HG03565 (cell line): ENCODE measurements at regions not wholly inside any gene's neighbourhood (a gene's known extent, or its start where the extent isn't known, plus 50 kb on each side); places are given as distances from the start of the nearest gene placed in this dataset.
"Not testable (repeated sequence)": the region's sequence is repeated elsewhere in the genome, so short reads cannot be mapped to it uniquely, and the experiment has no call there.

Source experiments
- ATAC-seq: cut with Tn5 transposase; IDR thresholded peaks from one replicate; pipeline ENCODE4 v1.9.1; 2021; ENCODE audit warnings: mild to moderate bottlenecking, moderate library complexity; ENCODE audit not compliant: unreplicated experiment

GRCh38 chr5:50898966-50899365 lies 232.5 kb downstream of the PARP8 start:
- no peak for ATAC-seq

- no peak for ATAC-seq
Observed at GRCh38 chr5:50900952-50901510, 234.6 kb downstream of the PARP8 start.

DNA sequence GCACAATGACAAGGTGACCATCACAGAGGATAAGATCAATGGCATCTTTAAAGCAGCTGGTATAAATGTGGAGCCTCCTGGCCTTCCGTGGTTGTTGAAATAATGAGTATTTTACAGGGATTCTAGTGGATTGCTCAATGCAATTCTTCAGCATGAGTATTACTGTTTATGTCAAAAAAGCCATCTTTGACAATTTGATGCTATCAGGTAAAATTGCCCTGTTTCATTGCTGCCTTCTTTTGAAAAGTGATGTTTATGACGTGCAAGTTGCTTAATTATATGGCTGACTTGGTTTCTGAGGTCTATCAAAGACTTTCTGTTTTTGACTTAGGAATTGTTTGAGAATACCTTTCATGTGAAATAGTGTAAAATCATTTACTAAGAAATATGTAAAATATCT lies 237.2 kb downstream of the PARP8 start:
- no peak for ATAC-seq

DNA sequence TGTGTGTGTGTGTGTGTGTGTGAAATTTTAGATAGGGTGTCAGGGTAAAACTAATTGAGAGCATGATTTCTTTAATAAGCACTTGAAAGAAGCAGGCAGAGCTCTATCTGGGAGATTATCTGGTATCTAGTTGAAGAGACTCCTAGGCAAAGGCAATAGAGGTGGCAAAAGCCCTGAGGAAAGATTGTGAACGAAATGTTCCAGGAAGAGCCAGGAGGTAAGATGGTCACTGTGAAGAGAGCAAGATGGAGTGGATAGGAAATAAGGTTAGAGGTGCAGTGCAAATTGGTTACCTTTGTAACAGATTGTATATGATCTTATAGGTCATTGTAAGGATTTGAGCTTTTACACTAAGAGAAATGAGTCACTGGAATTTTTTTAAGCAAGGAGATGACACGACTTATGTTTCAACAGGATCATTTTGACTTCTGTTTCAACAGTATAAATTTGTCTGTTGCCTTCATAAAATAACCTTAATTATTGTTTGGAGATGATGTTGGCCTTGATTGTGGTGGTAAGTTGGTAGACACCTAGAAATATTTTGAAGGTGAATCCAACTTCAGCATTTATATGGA lies 239.6 kb downstream of the PARP8 start:
- ATAC-seq = no peak

DNA sequence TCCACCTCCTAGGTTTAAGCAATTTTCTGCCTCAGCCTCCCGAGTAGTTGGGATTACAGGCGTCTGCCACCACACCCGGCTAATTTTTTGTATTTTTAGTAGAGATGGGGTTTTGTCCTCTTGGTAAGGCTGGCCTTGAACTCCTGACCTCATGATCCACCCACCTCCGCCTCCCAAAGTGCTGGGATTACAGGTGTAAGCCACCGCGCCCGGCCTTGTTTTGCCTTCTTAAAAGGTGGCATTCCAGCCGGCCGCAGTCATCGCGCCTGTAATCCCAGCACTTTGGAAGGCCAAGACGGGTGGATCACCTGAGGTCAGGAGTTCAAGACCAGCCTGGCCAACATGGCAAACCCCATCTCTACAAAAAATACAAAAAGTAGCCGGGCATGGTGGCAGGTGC lies 253.7 kb downstream of the PARP8 start:
- not testable (repeated sequence) for ATAC-seq

DNA sequence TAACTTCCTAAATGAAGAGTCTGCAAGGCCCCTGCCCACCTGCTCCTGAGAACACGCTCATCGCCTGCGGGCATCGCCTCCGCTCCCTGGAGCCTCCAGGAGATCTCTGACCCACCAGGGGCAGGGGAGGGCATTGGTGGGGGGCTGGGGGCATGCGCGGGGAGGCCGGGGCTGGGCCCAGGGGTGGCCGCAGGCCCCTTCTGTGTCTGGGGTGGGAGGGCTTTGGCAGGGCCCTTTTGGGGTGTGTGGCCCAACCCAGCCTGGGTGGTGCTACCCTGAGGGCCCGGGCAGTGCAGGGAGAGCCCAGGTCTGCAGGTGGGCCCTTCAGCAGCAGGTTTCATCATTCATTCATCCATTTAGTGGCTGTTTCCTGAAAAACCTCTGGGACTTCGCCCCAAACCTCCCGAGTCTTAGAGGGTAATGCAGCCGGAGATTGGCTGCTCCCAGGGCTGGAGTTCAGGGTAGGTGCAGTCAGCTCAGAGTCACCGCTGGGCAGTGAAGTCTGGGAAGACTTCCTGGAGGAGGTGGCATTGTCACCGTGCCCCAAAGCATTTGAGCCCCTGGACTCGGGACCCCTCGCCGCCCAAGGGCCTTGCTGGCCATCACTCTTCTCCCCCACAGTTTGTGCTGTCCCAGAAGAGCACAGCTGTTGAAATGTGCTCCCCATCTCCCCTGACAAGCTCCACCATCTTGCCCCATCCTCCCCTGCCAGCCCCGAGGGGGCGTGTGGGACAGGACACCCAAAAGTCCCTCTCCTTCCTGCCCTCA lies 255.1 kb downstream of the PARP8 start:
- ATAC-seq = no peak

GRCh38 chr5:50922134-50922941 lies 255.9 kb downstream of the PARP8 start:
- ATAC-seq = peak; percentile 87

DNA sequence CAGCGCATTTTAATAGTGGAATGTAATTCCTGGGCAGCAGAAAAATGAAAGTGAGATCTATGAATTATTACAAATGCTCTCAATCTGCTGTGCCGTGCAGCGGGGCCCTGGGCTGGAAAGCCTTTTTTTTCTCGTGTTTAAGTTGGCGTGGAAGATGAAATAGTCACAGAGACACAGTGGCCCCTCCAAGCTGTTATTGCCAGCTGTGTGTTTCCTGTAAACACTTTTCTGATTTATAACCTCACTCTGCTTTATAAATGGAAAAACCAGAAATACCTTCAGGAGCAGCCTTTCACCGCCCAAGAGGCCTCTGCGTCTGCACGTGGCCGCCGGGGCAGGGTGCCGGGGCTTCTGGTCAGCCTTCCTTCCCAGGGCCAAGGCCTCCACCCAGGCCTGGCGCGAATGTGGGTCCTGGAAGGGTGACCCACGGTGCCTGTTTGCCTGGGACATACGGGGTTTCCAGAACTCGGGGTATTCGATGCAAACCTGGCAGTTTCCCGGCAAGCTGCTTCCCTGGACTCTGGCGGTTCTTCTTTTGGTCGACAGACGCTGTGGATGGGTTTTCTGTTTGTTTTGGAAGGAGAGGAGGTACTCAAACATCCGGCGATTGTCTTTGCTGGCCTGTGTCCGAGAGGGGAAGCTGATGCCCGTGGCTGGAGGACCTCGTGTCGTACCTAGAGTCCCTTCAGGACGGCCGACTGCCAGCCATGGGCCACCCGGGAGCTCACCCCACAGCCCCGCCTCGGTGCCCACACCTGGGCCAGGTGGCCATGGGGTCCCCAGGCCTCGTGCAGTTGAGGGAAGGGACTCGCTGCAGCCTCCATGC lies 256.7 kb downstream of the PARP8 start:
- ATAC-seq = no peak

GRCh38 chr5:50923768-50924494 lies 257.5 kb downstream of the PARP8 start:
- no peak for ATAC-seq

- ATAC-seq = no peak
Observed at GRCh38 chr5:50927953-50928352, 261.5 kb downstream of the PARP8 start.

DNA sequence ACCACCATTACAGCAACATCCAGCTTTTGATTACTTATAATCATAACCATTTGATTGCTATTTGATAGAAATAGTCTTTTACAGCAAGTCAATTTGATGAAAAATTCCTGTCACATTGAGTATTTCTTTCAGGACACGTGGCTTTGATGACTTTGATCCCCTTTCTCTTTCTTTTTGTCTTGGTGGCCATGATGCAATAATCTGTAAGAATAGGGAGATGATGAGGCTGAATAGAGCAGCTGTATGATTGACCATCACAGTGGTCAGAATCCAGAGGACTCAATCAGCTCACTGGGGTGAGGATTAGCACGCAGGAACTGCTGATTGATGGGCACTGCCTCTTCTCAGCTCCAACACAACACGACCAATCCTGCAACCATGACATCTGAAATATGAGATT lies 262.7 kb downstream of the PARP8 start:
- ATAC-seq = no peak

DNA sequence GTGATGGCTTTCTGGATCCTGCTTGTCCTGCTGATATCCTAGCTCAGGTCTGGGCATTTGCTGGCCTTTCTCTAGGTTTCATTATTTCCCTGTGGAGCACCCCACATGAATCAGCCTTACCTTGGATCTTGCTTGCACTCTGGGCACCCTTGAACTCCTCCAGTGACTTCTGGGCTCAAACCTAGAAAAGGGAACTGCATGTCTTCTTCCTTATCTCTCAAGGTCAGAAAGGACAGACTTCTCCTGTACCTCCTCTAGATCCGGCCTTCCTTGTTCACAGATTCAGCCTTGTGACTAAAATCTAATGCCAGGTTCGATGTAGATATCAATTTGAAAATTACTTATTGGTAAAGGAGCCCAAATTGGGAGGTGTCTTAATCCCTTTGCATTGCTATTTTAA lies 267.9 kb downstream of the PARP8 start:
- ATAC-seq = no peak

GRCh38 chr5:50945139-50945538 lies 278.7 kb downstream of the PARP8 start:
- no peak for ATAC-seq

DNA sequence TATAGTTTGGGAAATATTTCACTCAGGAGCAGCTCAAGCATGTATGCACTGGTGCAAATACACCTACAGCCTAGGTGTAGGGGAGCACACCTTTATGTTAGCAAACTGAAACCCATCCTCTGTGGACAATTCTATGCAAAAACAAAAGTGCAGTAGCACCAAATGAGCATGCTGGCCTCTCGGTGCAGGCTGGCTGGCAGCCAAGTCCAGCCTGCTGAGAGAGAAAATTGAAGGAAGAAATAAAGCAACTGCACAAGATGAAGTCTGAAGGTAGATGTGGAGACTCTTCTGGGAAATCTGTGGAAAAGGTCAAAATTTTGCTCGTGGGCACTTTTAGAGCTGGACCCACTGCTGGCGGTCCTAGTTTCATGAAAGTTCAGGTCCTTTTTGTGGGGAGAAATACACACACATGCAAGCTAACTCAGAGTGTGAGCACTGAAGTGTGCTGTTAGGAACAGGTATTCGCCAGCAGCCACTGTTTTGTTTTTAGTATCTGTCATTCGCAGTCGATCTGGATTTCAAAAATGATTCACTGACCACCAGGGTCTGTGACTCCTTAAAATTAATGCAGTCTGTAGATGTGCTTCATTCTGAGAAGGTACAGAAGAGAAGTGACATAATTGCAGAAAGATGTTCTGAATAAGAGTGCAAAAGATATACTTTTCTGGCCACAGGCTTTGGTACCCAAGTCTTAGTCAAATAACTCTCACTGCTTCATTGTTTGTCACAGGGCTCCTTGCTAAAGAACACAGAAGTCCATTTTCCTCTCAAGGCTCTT lies 281.7 kb downstream of the PARP8 start:
- no peak for ATAC-seq

GRCh38 chr5:50953290-50953689 lies 286.9 kb downstream of the PARP8 start:
- no peak for ATAC-seq

DNA sequence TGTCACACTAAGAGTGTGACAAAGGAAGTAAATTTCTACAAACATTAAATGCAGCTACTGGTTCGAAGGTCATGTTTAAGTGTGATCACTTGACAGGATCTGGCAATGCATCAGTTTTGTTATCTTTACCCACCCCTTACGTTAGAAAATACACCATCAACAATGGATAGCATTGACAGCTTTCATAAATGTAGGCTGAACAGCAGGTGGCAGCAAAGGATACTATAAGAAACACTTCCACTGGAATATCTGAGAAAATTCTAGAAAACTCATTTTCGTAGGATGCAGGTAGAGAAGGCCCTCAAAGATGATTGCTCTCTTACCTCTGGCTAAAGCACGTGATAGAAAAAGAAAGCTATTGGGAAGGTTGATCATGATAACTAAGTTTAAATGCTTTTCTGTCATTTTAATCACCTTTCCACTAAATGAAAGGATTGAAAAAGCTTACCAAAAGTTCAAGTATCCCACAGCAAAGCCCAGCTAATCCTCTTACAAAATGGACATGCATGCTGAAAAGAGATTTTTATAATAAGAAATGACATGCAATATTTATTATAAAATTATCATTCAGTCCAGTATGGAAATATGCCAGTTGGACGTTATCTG lies 292.5 kb downstream of the PARP8 start:
- peak; percentile 64 for ATAC-seq

GRCh38 chr5:50962934-50963872 lies 296.8 kb downstream of the PARP8 start:
- peak; percentile 70 for ATAC-seq
